HEK293T (cell line): ENCODE measurements at regions not wholly inside any gene's neighbourhood (a gene's known extent, or its start where the extent isn't known, plus 50 kb on each side); places are given as distances from the start of the nearest gene placed in this dataset.

Experiments
- ARNT ChIP-seq: fragments of 450-650 bp; IDR thresholded peaks from 2 replicates; pipeline ENCODE4 v1.6.1; 2017; ENCODE audit warnings: mild to moderate bottlenecking
- BHLHE40 ChIP-seq: fragments of 450-650 bp; IDR thresholded peaks from 2 replicates; pipeline ENCODE4 v1.6.1; 2016; ENCODE audit warnings: mild to moderate bottlenecking, moderate library complexity, borderline replicate concordance
- ELF4 ChIP-seq: fragments of 450-650 bp; IDR thresholded peaks from 2 replicates; pipeline ENCODE4 v1.6.1; 2017; ENCODE audit warnings: antibody characterized with exemption
- FOXM1 ChIP-seq: fragments of 450-650 bp; IDR thresholded peaks from 2 replicates; pipeline ENCODE4 v1.6.1; 2017; ENCODE audit warnings: mild to moderate bottlenecking, borderline replicate concordance
- HDGF ChIP-seq: fragments of 450-650 bp; IDR thresholded peaks from 2 replicates; pipeline ENCODE4 v1.6.1; 2017; ENCODE audit warnings: antibody characterized with exemption, borderline replicate concordance
- NFRKB ChIP-seq: fragments of 450-650 bp; IDR thresholded peaks from 2 replicates; pipeline ENCODE4 v1.6.1; 2016; ENCODE audit warnings: mild to moderate bottlenecking, moderate library complexity
- SP1 ChIP-seq: fragments of 450-650 bp; IDR thresholded peaks from 2 replicates; pipeline ENCODE4 v1.6.1; 2017
- SUZ12 ChIP-seq: fragments of 450-650 bp; IDR thresholded peaks from 2 replicates; pipeline ENCODE4 v1.6.1; 2016; ENCODE audit warnings: mild to moderate bottlenecking
- TARDBP ChIP-seq: fragments of 450-650 bp; IDR thresholded peaks from 2 replicates; pipeline ENCODE4 v1.6.1; 2016

DNA sequence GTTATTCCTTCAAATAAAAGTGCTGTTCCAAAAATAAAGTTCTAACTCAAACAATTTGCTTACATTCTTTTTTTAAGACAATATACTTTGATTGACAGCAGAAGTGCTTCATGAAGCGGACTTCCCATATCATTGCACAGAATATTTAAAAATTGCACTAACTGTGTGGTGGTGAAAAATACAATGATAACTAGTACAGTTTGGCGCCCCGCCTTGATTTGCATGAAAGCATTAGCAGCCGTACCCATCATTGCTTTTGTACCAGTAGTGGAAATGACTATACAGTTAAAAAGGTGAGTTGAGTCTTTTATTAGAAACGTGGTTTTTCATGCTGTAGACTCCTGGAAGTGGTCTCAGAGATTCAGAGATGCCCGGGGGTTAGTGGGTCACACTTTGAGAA, 69.5 kb upstream of the MAP3K1 start:
- TF ChIP-seq FOXM1 (no peak), ELF4 (no peak), ARNT (no peak), BHLHE40 (no peak), TARDBP (no peak), NFRKB (no peak), HDGF (no peak), SP1 (no peak), SUZ12 (no peak)
